HEK293 (cell line): ENCODE measurements at regions not wholly inside any gene's neighbourhood (a gene's known extent, or its start where the extent isn't known, plus 50 kb on each side); places are given as distances from the start of the nearest gene placed in this dataset.

ENCODE experiments used
- CTCF ChIA-PET: fragments of 350-600 bp; formaldehyde crosslinking; extraction: SDS; loops from one replicate; lab custom pipeline; 2021; ENCODE audit warnings: antibody characterized with exemption; lab: Yijun Ruan, JAX
- POLR2A ChIA-PET: fragments of 300-600 bp; formaldehyde crosslinking; extraction: SDS; loops from one replicate; lab custom pipeline; 2020; ENCODE audit warnings: antibody characterized with exemption, inconsistent platforms; lab: Yijun Ruan, JAX
- H3K27ac ChIP-seq: fragments of 200-500 bp; sonication (Bioruptor generic); 2 replicates; pipeline ENCODE4 v1.5.1; 2014; ENCODE audit warnings: low read depth, low read length, control low read depth, inconsistent platforms; ENCODE audit errors: extremely low read depth
- H3K36me3 ChIP-seq, 2 experiments: fragments of 200-500 bp in 1 of 2; sonication (Bioruptor generic) in 1 of 2; 1 replicate in 1 of 2; 2 replicates in 1 of 2; pipeline ENCODE4 v1.5.1; 2014 to 2017; ENCODE audit warnings: inconsistent platforms in 2 of 2, low read length in 2 of 2; ENCODE audit not compliant: control insufficient read depth in 2 of 2, insufficient read depth in 1 of 2
- H3K4me1 ChIP-seq: fragments of 200-500 bp; sonication (Bioruptor generic); 2 replicates; pipeline ENCODE4 v1.5.1; 2014; ENCODE audit warnings: mild to moderate bottlenecking, low read length, inconsistent platforms; ENCODE audit not compliant: control insufficient read depth, insufficient read depth
- H3K4me3 ChIP-seq: 2 replicates; pipeline ENCODE4 v1.5.1; 2011; ENCODE audit warnings: low read depth, mild to moderate bottlenecking, control low read depth, low read length, moderate library complexity
- H3K9me3 ChIP-seq: fragments of 200-500 bp; sonication (Bioruptor generic); 2 replicates; pipeline ENCODE4 v1.5.1; 2014; ENCODE audit warnings: low read depth, low read length, inconsistent platforms; ENCODE audit not compliant: control insufficient read depth, insufficient read depth
- GFI1B ChIP-seq: fragments of 450-650 bp; formaldehyde crosslinking; IDR thresholded peaks from 2 replicates; pipeline ENCODE4 v1.5.1; 2016; ENCODE audit warnings: missing biosample characterization, missing genetic modification characterization
- GLIS2 ChIP-seq: fragments of 450-650 bp; formaldehyde crosslinking; IDR thresholded peaks from 2 replicates; pipeline ENCODE4 v1.5.1; 2016; ENCODE audit warnings: missing biosample characterization, missing genetic modification characterization
- HOXD13 ChIP-seq: sonication (generic); formaldehyde crosslinking; IDR thresholded peaks from 2 replicates; pipeline ENCODE4 v1.8.0; 2022; ENCODE audit warnings: missing genetic modification reagents, borderline replicate concordance
- REST ChIP-seq: fragments of 450-650 bp; formaldehyde crosslinking; IDR thresholded peaks from 2 replicates; pipeline ENCODE4 v1.5.1; 2016; ENCODE audit warnings: missing biosample characterization, missing genetic modification characterization
- ZBTB44 ChIP-seq: fragments of 450-650 bp; IDR thresholded peaks from 2 replicates; pipeline ENCODE4 v1.5.1; 2018; ENCODE audit warnings: missing biosample characterization, mild to moderate bottlenecking, missing genetic modification characterization
- ZEB2 ChIP-seq: fragments of 450-650 bp; formaldehyde crosslinking; IDR thresholded peaks from 2 replicates; pipeline ENCODE4 v1.5.1; 2016; ENCODE audit warnings: missing biosample characterization, missing genetic modification characterization
- ZNF112 ChIP-seq: fragments of 450-650 bp; formaldehyde crosslinking; IDR thresholded peaks from 2 replicates; pipeline ENCODE4 v1.5.0; 2017; ENCODE audit warnings: missing biosample characterization, missing genetic modification characterization
- ZNF19 ChIP-seq: fragments of 450-650 bp; formaldehyde crosslinking; IDR thresholded peaks from 2 replicates; pipeline ENCODE4; 2016; ENCODE audit warnings: missing biosample characterization, missing genetic modification characterization, low read depth
- ZNF248 ChIP-seq: fragments of 450-650 bp; formaldehyde crosslinking; IDR thresholded peaks from 2 replicates; pipeline ENCODE4 v1.5.1; 2017; ENCODE audit warnings: missing biosample characterization, missing genetic modification characterization
- ZNF324 ChIP-seq: fragments of 450-650 bp; formaldehyde crosslinking; IDR thresholded peaks from 2 replicates; pipeline ENCODE4 v1.5.1; 2016; ENCODE audit warnings: missing biosample characterization, missing genetic modification characterization
- ZNF341 ChIP-seq: fragments of 450-650 bp; formaldehyde crosslinking; IDR thresholded peaks from 2 replicates; pipeline ENCODE4; 2016; ENCODE audit warnings: low read depth, missing biosample characterization, missing genetic modification characterization
- ZNF423 ChIP-seq: fragments of 450-650 bp; formaldehyde crosslinking; IDR thresholded peaks from 2 replicates; pipeline ENCODE4 v1.5.1; 2016; ENCODE audit warnings: missing biosample characterization, missing genetic modification characterization
- ZNF473 ChIP-seq: fragments of 450-650 bp; formaldehyde crosslinking; IDR thresholded peaks from 2 replicates; pipeline ENCODE4 v1.5.1; 2017; ENCODE audit warnings: missing biosample characterization, missing genetic modification characterization
- ZNF488 ChIP-seq: fragments of 450-650 bp; formaldehyde crosslinking; IDR thresholded peaks from 2 replicates; pipeline ENCODE4 v1.5.1; 2016; ENCODE audit warnings: missing biosample characterization, missing genetic modification characterization
- ZNF518A ChIP-seq: fragments of 450-650 bp; formaldehyde crosslinking; conservative IDR thresholded peaks from 2 replicates; pipeline ENCODE4 v1.5.1; 2016; ENCODE audit warnings: low read depth, missing biosample characterization, missing genetic modification characterization
- ZNF530 ChIP-seq: fragments of 450-650 bp; formaldehyde crosslinking; IDR thresholded peaks from 2 replicates; pipeline ENCODE4 v1.5.1; 2016; ENCODE audit warnings: low read depth, missing biosample characterization, missing genetic modification characterization
- ZNF558 ChIP-seq: fragments of 450-650 bp; formaldehyde crosslinking; IDR thresholded peaks from 2 replicates; pipeline ENCODE4 v1.5.1; 2016; ENCODE audit warnings: missing biosample characterization, missing genetic modification characterization
- ZNF658 ChIP-seq: fragments of 450-650 bp; formaldehyde crosslinking; IDR thresholded peaks from 2 replicates; pipeline ENCODE4; 2016; ENCODE audit warnings: missing biosample characterization, missing genetic modification characterization
- ZNF664 ChIP-seq: fragments of 450-650 bp; formaldehyde crosslinking; IDR thresholded peaks from 2 replicates; pipeline ENCODE4 v1.5.1; 2016; ENCODE audit warnings: missing biosample characterization, missing genetic modification characterization
- ZNF701 ChIP-seq: fragments of 450-650 bp; formaldehyde crosslinking; IDR thresholded peaks from 2 replicates; pipeline ENCODE4 v1.5.1; 2016; ENCODE audit warnings: missing biosample characterization, missing genetic modification characterization
- ZNF747 ChIP-seq: fragments of 450-650 bp; formaldehyde crosslinking; IDR thresholded peaks from 2 replicates; pipeline ENCODE4 v1.5.1; 2016; ENCODE audit warnings: missing biosample characterization, missing genetic modification characterization
- ZNF768 ChIP-seq: fragments of 450-650 bp; formaldehyde crosslinking; IDR thresholded peaks from 2 replicates; pipeline ENCODE4 v1.5.1; 2018; ENCODE audit warnings: missing biosample characterization, mild to moderate bottlenecking, missing genetic modification characterization
- ZNF776 ChIP-seq: fragments of 450-650 bp; formaldehyde crosslinking; IDR thresholded peaks from 2 replicates; pipeline ENCODE4 v1.5.0; 2017; ENCODE audit warnings: missing biosample characterization, missing genetic modification characterization, borderline replicate concordance

GRCh38 chr2:185393091-185393490, 345.5 kb upstream of the FSIP2 start (continued):
- TF ChIP-seq ZNF558 (tag by site-specific recombination) (no peak), ZNF488 (no peak)

GRCh38 chr2:185402474-185402873, 336.1 kb upstream of the FSIP2 start:
- Histone ChIP-seq H3K9me3 (no peaks in the 10 kb centered on the region), H3K36me3 (no peaks in the 10 kb centered on the region), H3K4me1 (no peaks in the 10 kb centered on the region), H3K4me3 (no peak overlapping the region), H3K27ac (no peak overlapping the region)
- ChIA-PET CTCF (no interaction called here), POLR2A (no interaction called here)
- TF ChIP-seq ZNF768 (tag by site-specific recombination) (no peak), ZBTB44 (no peak), ZNF324 (tag by site-specific recombination) (no peak), ZNF747 (no peak), REST (tag by site-specific recombination) (no peak), ZNF423 (tag by site-specific recombination) (no peak), HOXD13 (CRISPR knock-in tag) (no peak)

- TF ChIP-seq ZNF341 (tag by site-specific recombination) = no peak
- no peak for TF ChIP-seq ZNF112 (tag by site-specific recombination)
- no peak for TF ChIP-seq ZNF664 (tag by site-specific recombination)
- TF ChIP-seq ZNF530 (tag by site-specific recombination) = no peak
- TF ChIP-seq ZEB2 = no peak
- TF ChIP-seq ZNF473 (tag by site-specific recombination) = no peak
- TF ChIP-seq ZNF19 (tag by site-specific recombination) = no peak
- TF ChIP-seq ZNF518A (tag by site-specific recombination) = no peak
- TF ChIP-seq GLIS2 (tag by site-specific recombination) = no peak
- TF ChIP-seq ZNF658 (tag by site-specific recombination) = no peak
- no peak for TF ChIP-seq GFI1B (tag by site-specific recombination)
- no peak for TF ChIP-seq ZNF248
- no peak for TF ChIP-seq ZNF776 (tag by site-specific recombination)
- TF ChIP-seq ZNF701 = no peak
- H3K4me3 ChIP-seq = no peak overlapping the region
- ChIA-PET CTCF (interaction anchor here (0.6 kb wide), 1 partner anchor 80 kb away, joined by 4 read pairs; no protein-coding TSS in a partner anchor), POLR2A (no interaction called here)
- no peaks in the 10 kb centered on the region for H3K9me3 ChIP-seq
- no peaks in the 10 kb centered on the region for H3K4me1 ChIP-seq
- no peaks in the 10 kb centered on the region for H3K36me3 ChIP-seq
- H3K27ac ChIP-seq = no peak overlapping the region
Observed at GRCh38 chr2:185404578-185404977, 334.0 kb upstream of the FSIP2 start.
